Suprapubic skin (tissue), 4 donors: ENCODE measurements at regions not wholly inside any gene's neighbourhood (a gene's known extent, or its start where the extent isn't known, plus 50 kb on each side); places are given as distances from the start of the nearest gene placed in this dataset.

Experiments used
- DNase-seq, 2 donors: peaks; one replicate each; pipeline ENCODE4 v3.0.0-alpha.2; 2019; ENCODE audit warnings: low spot score in 2 of 2
- H3K27ac ChIP-seq: fragments of 200-600 bp; sonication (generic); one replicate; pipeline ENCODE4 v1.5.1; 2019
- H3K27me3 ChIP-seq: fragments of 200-600 bp; sonication (generic); one replicate; pipeline ENCODE4 v1.5.1; 2019
- H3K36me3 ChIP-seq: fragments of 200-600 bp; sonication (generic); one replicate; pipeline ENCODE4 v1.5.1; 2019
- H3K4me1 ChIP-seq: fragments of 200-600 bp; sonication (generic); one replicate; pipeline ENCODE4 v1.5.1; 2019
- H3K4me3 ChIP-seq: fragments of 200-600 bp; sonication (generic); one replicate; pipeline ENCODE4 v1.5.1; 2019; ENCODE audit warnings: mild to moderate bottlenecking
- H3K9me3 ChIP-seq: fragments of 200-600 bp; sonication (generic); one replicate; pipeline ENCODE4 v1.5.1; 2019
- CTCF ChIP-seq, 2 donors: fragments of 200-600 bp in 1 of 2; fragments of 450-650 bp in 1 of 2; sonication (generic) in 1 of 2; IDR thresholded peaks; one replicate each; pipeline ENCODE4 v1.5.1; 2016 to 2019; ENCODE audit warnings: antibody characterized with exemption in 2 of 2, mild to moderate bottlenecking in 1 of 2, moderate library complexity in 1 of 2
- EP300 ChIP-seq: sonication (generic); formaldehyde crosslinking; IDR thresholded peaks from one replicate; pipeline ENCODE4 v1.6.1; 2017; ENCODE audit warnings: antibody characterized with exemption
- POLR2A ChIP-seq, 2 donors: fragments of 450-650 bp; IDR thresholded peaks; one replicate each; pipeline ENCODE4 v1.6.1; 2017; ENCODE audit warnings: antibody characterized with exemption in 2 of 2, mild to moderate bottlenecking in 2 of 2, moderate library complexity in 2 of 2
- POLR2AphosphoS5 ChIP-seq, 3 donors: sonication (generic); formaldehyde crosslinking; IDR thresholded peaks; one replicate each; pipeline ENCODE4 v1.6.1; 2017; ENCODE audit warnings: antibody characterized with exemption in 3 of 3
- WGBS: methylation state at CpG from one replicate; pipeline ENCODE4 v1.1.5; 2018; 5-methylcytosine and 5-hydroxymethylcytosine counted together

GRCh38 chr1:228814176-228814575, 78.9 kb downstream of the RHOU start:
- H3K27ac ChIP-seq, result no peak overlapping the region
- H3K9me3 ChIP-seq, result no peaks in the 10 kb centered on the region
- no peaks in the 10 kb centered on the region for H3K36me3 ChIP-seq
- 49% methylated on average over 4 of the region's 4 CpGs for WGBS
- DNase-seq, result no peak
- H3K27me3 ChIP-seq, result no peaks in the 10 kb centered on the region
- H3K4me1 ChIP-seq, result peaks cover 16% of the 10 kb centered on the region
- no peak overlapping the region for H3K4me3 ChIP-seq
- TF ChIP-seq CTCF (IDR thresholded peaks at IDR 0.05) (no peak), EP300 (no peak), POLR2AphosphoS5 (IDR thresholded peaks at IDR 0.05) (no peak), POLR2A (IDR thresholded peaks at IDR 0.05) (no peak)

GRCh38 chr1:228818296-228818695, 83.0 kb downstream of the RHOU start:
- Histone ChIP-seq H3K27me3 (no peaks in the 10 kb centered on the region), H3K27ac (no peak overlapping the region), H3K4me3 (no peak overlapping the region), H3K9me3 (no peaks in the 10 kb centered on the region), H3K36me3 (no peaks in the 10 kb centered on the region), H3K4me1 (no peaks in the 10 kb centered on the region)
- WGBS, result 100% methylated on average over 1 of the region's 7 CpGs
- no peak for DNase-seq
- TF ChIP-seq POLR2AphosphoS5 (IDR thresholded peaks at IDR 0.05) (no peak), CTCF (IDR thresholded peaks at IDR 0.05) (no peak)

GRCh38 chr1:228818928-228819630, 83.8 kb downstream of the RHOU start:
- Histone ChIP-seq H3K4me3 (no peak overlapping the region), H3K27me3 (no peaks in the 10 kb centered on the region), H3K9me3 (no peaks in the 10 kb centered on the region), H3K27ac (no peak overlapping the region), H3K4me1 (no peaks in the 10 kb centered on the region), H3K36me3 (no peaks in the 10 kb centered on the region)
- 90% methylated on average over 6 of the region's 6 CpGs for WGBS
- no peak for TF ChIP-seq POLR2AphosphoS5 (IDR thresholded peaks at IDR 0.05)
- DNase-seq, result no peak

GRCh38 chr1:228821252-228821651, 86.0 kb downstream of the RHOU start:
- WGBS, result 91% methylated on average over 2 of the region's 2 CpGs

GRCh38 chr1:228823200-228823599, 87.9 kb downstream of the RHOU start:
- no peak for TF ChIP-seq POLR2A (IDR thresholded peaks at IDR 0.05)
- TF ChIP-seq EP300, result no peak
- no peak for TF ChIP-seq POLR2AphosphoS5 (IDR thresholded peaks at IDR 0.05)
- TF ChIP-seq CTCF (IDR thresholded peaks at IDR 0.05), result no peak
- WGBS, result 73% methylated on average over 3 of the region's 3 CpGs
- no peaks in the 10 kb centered on the region for H3K36me3 ChIP-seq

More at GRCh38 chr1:228821252-228821651, 86.0 kb downstream of the RHOU start:
- no peaks in the 10 kb centered on the region for H3K27me3 ChIP-seq
- no peak overlapping the region for H3K4me3 ChIP-seq
- H3K9me3 ChIP-seq, result no peaks in the 10 kb centered on the region
- DNase-seq, result no peak
- no peak for TF ChIP-seq POLR2AphosphoS5 (IDR thresholded peaks at IDR 0.05)
- no peak for TF ChIP-seq POLR2A (IDR thresholded peaks at IDR 0.05)
- no peak for TF ChIP-seq EP300
- no peak for TF ChIP-seq CTCF (IDR thresholded peaks at IDR 0.05)
- H3K27ac ChIP-seq, result no peak overlapping the region
- H3K36me3 ChIP-seq, result no peaks in the 10 kb centered on the region
- H3K4me1 ChIP-seq, result no peaks in the 10 kb centered on the region

GRCh38 chr1:228824366-228824765, 89.1 kb downstream of the RHOU start:
- no peaks in the 10 kb centered on the region for H3K9me3 ChIP-seq

More at GRCh38 chr1:228823200-228823599, 87.9 kb downstream of the RHOU start:
- H3K4me3 ChIP-seq, result no peak overlapping the region
- H3K4me1 ChIP-seq, result peaks cover 4% of the 10 kb centered on the region
- H3K9me3 ChIP-seq, result no peaks in the 10 kb centered on the region
- no peaks in the 10 kb centered on the region for H3K27me3 ChIP-seq
- DNase-seq, result no peak
- no peak overlapping the region for H3K27ac ChIP-seq

More at GRCh38 chr1:228824366-228824765, 89.1 kb downstream of the RHOU start:
- no peak overlapping the region for H3K4me3 ChIP-seq
- H3K4me1 ChIP-seq, result peaks cover 4% of the 10 kb centered on the region
- H3K36me3 ChIP-seq, result no peaks in the 10 kb centered on the region
- TF ChIP-seq POLR2AphosphoS5 (IDR thresholded peaks at IDR 0.05) (no peak), POLR2A (IDR thresholded peaks at IDR 0.05) (no peak), EP300 (no peak), CTCF (IDR thresholded peaks at IDR 0.05) (no peak)
- H3K27me3 ChIP-seq, result no peaks in the 10 kb centered on the region
- WGBS, result 96% methylated on average over 7 of the region's 7 CpGs
- no peak for DNase-seq
- no peak overlapping the region for H3K27ac ChIP-seq
